HS-5 (cell line): ENCODE measurements at regions not wholly inside any gene's neighbourhood (a gene's known extent, or its start where the extent isn't known, plus 50 kb on each side); places are given as distances from the start of the nearest gene placed in this dataset.
"Not testable (repeated sequence)": the region's sequence is repeated elsewhere in the genome, so short reads cannot be mapped to it uniquely, and the experiment has no call there.

ENCODE experiments used
- DNase-seq: peaks from one replicate; pipeline ENCODE4 v3.0.0-alpha.2; 2012; ENCODE audit warnings: low read depth

- DNase-seq = no peak
Measured at GRCh38 chr13:108003626-108004025, 211.7 kb downstream of the LIG4 start.

- no peak for DNase-seq
Measured at GRCh38 chr13:108000998-108001397, 214.3 kb downstream of the LIG4 start.

GRCh38 chr13:107999751-108000150, 215.6 kb downstream of the LIG4 start:
- no peak for DNase-seq

GRCh38 chr13:107994137-107994536, 221.2 kb downstream of the LIG4 start:
- no peak for DNase-seq

- no peak for DNase-seq
Measured at GRCh38 chr13:107993239-107993949, 221.9 kb downstream of the LIG4 start.

- DNase-seq = no peak
Measured at GRCh38 chr13:107992542-107992941, 222.8 kb downstream of the LIG4 start.

GRCh38 chr13:107977071-107977574, 238.2 kb downstream of the LIG4 start:
- no peak for DNase-seq

- no peak for DNase-seq
Measured at GRCh38 chr13:107976628-107977027, 238.7 kb downstream of the LIG4 start.

- no peak for DNase-seq
Measured at GRCh38 chr13:107974409-107974808, 240.9 kb downstream of the LIG4 start.

- no peak for DNase-seq
Measured at GRCh38 chr13:107969546-107969945, 245.8 kb downstream of the LIG4 start.

- DNase-seq = no peak
Measured at GRCh38 chr13:107968470-107968869, 246.9 kb downstream of the LIG4 start.

GRCh38 chr13:107964395-107964794, 250.9 kb downstream of the LIG4 start:
- DNase-seq = no peak

GRCh38 chr13:107961849-107962608, 253.3 kb downstream of the LIG4 start:
- no peak for DNase-seq

GRCh38 chr13:107960301-107960700, 255.0 kb downstream of the LIG4 start:
- DNase-seq = no peak

GRCh38 chr13:107956889-107957288, 258.4 kb downstream of the LIG4 start:
- no peak for DNase-seq

- DNase-seq = no peak
Measured at GRCh38 chr13:107942030-107942617, 273.2 kb downstream of the LIG4 start.

- DNase-seq = no peak
Measured at GRCh38 chr13:107941345-107942029, 273.8 kb downstream of the LIG4 start.

- DNase-seq = no peak
Measured at GRCh38 chr13:107937848-107938247, 277.5 kb downstream of the LIG4 start.

GRCh38 chr13:107931056-107931455, 284.3 kb downstream of the LIG4 start:
- no peak for DNase-seq

GRCh38 chr13:107928762-107929161, 286.6 kb downstream of the LIG4 start:
- DNase-seq = no peak

GRCh38 chr13:107927557-107927956, 287.8 kb downstream of the LIG4 start:
- DNase-seq = no peak

- not testable (repeated sequence) for DNase-seq
Measured at GRCh38 chr13:107926515-107926914, 288.8 kb downstream of the LIG4 start.
